HG03196 (cell line): ENCODE measurements at regions not wholly inside any gene's neighbourhood (a gene's known extent, or its start where the extent isn't known, plus 50 kb on each side); places are given as distances from the start of the nearest gene placed in this dataset.

Experiments used
- ATAC-seq: cut with Tn5 transposase; IDR thresholded peaks from one replicate; pipeline ENCODE4 v1.9.1; 2021; ENCODE audit not compliant: unreplicated experiment

DNA sequence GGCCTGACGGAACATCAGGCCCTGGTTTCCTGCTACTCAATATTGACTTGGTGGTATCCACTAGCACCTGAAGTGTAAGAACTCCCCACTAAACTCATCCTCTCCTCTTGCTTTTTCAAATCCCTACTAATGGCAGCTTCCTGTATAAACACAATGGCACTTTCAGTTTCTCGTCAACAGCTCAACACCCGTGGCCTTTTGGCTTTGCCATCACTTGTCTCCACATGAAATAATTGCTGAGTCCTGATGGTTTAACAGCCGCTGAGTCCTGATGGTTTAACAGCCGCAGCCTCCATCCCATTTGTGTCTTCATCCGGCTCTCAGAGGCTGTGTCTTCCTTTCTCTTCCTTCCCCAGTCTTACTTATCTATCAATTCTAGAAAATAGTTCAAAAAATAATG, 261.4 kb upstream of the PITRM1 start:
- no peak for ATAC-seq

DNA sequence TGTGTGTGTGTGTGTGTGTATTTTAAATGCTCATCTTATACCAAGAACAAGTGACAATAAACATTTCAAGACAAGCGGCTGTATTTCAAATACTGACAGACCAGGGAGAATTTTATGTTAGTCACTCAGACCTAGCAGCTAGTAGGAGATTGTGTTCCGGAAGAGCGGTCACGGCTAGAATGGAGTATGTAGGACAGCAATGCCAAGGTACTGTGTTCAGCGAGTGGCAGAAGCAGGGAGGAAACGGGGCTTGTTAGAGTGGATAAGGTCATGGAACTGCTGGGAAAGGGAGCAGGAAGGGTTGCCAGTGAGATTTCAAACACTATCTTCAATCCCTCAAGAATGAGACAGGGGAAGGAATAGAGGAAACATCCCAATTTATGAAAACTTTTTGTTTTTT, 260.5 kb upstream of the PITRM1 start:
- ATAC-seq = no peak

DNA sequence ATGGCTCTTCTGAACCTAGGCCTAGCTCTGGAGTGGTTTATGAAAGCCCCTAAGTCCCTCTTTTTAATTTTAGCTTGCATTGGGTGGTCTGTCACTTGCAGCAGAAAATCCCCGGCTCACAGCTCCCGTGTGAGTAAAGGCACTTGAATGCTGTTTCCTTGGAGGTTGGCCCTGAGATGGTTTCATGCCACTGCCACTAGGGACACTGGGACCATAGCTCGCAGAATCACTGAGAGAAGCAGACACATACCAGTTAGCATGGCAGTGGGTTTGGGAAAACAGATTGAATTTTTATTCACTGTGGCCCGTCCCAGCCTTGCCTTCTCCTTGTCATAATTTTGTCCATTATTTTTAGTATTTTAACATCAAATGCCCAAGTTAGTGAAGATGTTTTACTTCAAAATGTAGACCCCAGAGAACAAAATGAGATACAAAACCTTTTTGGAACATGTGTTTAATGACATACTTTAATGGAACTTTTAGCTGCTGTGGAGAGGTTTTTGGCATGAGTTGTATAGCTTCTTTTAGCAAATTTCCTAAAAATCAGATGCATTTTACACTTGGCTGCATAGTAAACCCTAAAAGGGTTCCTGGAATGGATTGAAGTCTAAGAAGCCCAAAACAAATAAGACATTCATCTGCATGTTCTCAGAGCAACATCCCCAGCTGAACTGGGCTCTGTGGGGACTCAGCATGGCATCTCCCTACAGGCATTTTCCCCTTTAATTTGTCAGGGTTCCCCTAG, 259.7 kb upstream of the PITRM1 start:
- no peak for ATAC-seq

DNA sequence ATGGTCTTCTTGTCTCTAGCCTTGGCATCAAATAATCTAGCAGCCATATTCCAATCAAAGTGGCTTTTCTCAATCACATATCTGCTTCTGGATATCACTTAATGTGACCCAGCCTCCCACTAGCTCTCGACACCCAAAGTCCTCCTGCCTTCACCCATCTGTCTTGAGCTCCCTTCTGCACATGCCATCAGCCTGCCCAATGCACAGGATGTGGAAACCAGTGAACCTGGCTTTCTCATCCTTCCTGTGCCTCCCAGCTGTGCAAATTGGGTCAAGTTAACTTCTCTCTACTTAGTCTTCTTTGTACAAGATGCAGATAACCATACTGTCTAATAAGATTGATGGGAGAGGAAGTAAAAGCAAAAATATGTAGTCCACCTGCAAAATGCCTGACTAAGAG, 257.9 kb upstream of the PITRM1 start:
- no peak for ATAC-seq

DNA sequence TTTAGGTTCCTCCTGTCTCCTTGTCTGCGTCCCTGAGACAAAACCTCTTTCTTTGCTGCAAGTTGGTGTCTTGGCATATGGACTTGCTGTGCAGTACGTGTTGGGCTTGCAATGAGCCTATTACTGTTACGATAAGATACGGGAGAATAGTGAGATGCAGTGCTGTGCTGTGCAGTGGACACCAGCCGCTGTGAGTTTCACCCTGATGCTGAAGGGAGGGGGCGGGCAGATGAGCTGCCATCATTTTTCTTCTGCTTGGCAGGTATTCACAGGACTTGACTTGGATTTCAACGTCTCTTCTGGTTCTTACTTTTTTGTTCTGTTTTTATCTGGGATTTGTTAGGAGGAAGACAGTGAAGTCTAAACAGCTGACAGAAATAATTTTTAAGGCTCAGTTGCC, 257.1 kb upstream of the PITRM1 start:
- no peak for ATAC-seq

DNA sequence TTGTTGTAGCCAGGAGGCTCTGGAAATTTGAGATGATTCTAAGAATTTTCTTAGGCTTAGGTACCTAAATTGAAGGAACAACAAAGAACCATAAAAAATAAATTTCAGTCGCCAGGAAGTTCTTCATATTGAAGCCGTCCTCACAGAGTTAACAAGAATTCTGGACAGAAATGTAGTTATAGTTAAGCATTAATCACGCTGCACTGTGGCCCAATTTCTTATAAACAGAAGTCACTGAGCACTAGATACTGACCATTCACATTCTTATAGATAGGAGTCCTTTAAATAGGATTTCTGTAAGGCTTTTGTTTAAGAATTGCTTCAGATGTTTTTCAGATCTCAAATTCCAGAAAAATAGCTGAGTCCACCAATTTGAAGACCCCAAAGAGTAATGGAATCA, 256.2 kb upstream of the PITRM1 start:
- ATAC-seq = no peak

DNA sequence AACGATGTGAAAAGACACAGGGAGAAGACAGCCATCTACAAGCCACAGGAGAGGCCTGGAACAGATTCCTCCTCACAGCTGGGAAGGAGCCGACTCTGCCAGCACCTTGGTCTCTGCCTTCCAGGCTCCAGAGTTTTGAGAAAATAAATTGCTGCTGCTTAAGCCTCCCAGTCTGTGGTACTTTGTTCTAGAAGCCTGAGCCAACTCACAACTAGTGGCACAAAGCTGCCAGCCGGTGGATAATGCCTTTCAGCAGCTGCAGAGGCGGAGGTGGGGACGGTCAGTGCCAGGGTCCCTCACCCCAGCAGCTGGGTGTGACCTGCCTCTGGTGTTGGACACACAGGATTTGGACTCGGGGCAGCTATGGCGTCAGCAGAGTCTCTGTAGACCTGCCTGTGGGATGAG, 255.4 kb upstream of the PITRM1 start:
- no peak for ATAC-seq

DNA sequence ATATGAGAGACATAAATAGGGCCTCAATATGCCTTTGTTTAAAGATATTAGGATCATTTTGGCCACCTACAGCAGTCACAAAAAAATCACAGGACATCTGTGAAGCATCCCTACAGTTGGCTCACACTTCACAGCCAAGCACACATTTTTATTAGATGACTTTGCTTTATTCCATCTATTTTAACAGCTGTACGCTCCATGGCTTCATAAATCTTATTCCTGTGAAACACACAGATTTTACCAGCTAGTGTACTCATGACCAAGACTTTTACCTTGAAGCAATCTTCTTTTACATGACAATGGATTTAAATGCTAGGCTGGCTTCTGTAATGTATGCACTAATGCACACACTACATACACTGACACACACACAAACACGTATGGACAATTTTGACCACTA, 254.8 kb upstream of the PITRM1 start:
- no peak for ATAC-seq

DNA sequence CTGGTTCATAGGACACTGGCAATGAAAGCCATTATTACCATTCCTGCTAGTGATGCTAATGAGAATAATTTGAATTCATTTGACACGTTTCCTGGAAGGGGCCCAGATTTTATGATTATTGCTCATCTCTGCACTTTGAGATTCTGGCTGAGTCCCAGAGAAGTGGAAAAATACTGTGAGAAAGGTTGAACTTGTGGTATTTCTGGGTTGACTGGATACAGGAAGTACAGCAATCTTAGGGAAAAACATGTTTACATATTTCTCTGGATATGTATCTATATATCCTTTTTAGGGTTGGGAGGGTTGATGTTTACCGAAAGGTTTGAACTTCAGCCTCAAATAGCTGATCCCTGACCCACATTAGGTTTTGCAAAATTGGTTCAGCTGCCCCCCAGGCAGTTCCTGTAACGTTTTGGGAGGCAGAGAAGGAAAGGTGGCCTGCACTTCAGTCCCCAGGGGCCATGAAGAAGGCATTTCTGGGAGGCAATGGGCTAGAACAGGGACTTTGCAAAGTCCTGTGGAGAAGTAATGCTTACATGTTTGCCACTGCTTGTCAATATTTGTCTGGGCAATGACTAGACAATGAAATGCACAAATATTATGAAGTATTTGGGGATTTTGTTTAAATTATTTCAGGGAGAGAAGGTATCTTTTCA, 253.7 kb upstream of the PITRM1 start:
- no peak for ATAC-seq

DNA sequence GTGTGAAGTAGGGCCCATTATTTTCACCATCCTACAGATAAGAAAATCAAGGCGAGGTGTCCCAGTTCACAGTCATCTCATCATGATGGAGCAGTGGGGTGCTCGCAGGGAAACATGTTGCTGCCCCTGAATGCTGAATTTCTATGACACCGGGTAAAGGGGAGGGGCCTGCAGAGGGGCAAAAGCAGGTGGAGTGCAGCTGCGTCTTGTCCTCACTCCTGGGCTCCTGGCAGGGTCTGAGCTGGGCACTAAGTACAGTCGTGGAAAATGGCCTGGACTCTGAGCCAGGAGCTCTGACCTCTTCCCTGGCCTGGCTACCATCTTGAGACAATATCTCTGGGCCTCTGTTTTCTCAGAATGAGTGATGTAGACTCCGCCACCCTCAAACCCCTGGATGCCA, 253.1 kb upstream of the PITRM1 start:
- no peak for ATAC-seq

DNA sequence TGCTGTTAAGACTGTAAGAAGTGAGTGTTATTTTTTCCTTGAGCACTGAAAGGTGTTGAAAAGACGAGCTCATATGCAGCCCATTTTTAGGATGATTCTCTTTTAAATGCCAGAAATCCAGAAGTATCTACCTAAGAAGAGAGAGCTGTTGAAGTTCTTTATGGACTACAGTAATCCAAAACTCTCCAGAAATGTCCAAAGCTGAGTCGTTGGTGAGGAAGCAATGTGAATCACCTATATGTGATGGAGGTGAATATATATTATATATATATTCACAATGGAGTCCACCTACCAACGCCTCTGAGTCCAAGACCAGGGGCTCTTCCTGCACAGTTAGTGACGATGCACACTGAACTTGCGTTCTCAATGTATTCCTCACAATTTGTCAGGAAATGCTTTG, 252.7 kb upstream of the PITRM1 start:
- no peak for ATAC-seq

DNA sequence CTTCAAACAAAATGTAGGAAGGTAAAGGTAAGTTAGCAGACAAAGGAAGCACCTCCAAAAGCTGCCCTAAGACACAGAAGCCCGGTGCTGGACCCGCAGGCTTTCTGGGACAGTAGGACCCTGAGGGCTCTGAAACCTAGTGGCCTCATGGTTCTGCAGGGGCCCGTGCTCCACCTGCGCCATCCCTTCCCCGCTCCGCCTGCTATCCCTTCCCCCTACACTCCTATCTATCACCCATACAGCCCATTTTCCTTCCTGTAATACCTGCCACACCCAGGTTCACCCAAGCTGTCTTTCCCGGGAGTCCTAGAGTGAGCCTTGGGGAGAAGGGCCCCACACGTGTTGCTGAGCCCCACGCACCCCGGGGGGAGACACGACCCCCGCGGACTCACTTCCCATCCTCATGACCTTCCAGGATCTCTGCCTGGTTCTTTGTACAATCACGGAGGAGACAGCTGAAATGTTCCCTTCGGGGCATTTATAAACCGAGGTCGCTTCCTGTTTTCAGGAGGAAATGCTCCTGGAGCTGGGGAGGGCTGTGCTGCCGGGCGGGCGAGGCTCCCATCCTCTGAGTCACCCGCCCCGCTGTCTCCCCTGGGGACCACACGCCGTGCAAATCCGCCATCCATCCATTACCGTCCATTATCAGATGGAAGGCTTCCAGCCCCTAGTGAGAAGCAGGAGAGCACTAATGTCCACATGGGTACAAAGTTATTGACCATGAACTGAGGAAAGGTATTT, 251.7 kb upstream of the PITRM1 start:
- no peak for ATAC-seq

DNA sequence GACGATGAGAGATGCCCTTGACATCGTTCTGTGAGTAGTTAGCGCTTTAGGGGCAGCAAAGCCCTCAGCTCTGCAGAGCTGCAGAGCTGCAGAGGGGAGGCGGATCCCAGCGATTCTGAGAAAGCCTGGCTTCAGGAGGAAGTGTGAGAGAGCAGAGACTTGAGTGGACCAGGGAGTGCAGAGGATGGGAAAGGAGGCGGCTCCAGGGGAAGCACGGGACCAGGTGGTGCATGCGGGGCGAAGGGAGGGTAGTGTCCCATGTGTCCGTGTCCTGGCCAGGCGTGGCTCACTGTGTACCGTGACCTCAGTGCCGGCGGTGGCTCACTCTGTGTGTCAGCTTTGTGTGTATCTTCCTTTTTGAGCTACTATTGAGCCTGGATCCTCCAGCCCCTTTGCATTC, 250.8 kb upstream of the PITRM1 start:
- no peak for ATAC-seq

DNA sequence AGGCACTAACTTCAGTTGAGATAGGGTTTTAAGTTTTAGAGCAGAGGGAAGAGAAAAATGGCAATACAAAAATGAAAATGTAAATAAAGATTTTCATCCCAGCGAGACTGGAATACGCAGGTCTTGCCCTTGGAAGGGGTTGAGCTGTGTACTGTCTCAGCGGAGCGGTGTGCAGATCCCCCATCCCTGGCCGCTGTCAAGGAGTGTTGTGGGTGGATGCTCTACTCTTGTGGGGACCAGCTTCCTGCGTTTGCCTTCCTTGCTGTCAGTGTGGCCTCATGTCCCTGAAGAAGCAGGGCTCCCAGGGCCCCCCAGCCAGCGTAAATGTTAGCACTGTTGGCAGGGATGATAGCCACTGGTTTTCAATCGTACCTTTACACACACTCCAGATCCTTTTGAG, 249.7 kb upstream of the PITRM1 start:
- ATAC-seq = no peak

DNA sequence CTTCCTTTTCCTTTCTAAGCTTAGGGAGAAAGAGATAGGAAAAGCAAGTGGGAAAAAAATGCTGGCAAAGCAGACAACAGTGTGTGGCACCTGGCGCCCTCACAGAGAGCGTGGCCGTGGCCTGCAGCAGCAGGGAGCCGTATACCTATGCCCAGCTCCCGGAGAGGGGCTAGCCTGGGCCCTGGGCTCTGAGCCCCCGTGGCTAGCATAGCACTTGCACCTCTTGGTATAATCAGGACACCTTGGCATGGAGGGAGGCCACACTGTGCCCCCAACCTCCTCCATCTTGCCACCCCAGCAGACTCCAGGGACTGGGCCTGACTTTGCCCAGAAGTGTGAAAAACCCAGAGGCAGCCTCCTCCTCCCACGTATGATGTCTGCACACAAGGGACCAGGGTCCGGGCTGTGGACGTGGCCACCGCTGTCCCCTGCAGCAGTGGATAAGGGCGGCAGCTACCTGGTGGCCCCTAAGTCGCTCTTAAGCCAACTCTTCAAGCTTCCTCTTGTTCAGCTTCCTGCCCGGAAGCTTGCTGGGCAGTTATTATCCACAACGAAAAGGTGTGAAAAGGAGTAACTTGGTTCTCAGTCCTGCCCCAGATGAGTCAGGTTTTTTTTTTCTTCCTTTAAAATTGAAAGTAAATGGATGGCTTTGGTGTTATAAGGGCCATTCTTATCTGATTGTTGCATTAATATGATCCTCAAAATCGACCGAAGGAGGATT, 249.1 kb upstream of the PITRM1 start:
- no peak for ATAC-seq

DNA sequence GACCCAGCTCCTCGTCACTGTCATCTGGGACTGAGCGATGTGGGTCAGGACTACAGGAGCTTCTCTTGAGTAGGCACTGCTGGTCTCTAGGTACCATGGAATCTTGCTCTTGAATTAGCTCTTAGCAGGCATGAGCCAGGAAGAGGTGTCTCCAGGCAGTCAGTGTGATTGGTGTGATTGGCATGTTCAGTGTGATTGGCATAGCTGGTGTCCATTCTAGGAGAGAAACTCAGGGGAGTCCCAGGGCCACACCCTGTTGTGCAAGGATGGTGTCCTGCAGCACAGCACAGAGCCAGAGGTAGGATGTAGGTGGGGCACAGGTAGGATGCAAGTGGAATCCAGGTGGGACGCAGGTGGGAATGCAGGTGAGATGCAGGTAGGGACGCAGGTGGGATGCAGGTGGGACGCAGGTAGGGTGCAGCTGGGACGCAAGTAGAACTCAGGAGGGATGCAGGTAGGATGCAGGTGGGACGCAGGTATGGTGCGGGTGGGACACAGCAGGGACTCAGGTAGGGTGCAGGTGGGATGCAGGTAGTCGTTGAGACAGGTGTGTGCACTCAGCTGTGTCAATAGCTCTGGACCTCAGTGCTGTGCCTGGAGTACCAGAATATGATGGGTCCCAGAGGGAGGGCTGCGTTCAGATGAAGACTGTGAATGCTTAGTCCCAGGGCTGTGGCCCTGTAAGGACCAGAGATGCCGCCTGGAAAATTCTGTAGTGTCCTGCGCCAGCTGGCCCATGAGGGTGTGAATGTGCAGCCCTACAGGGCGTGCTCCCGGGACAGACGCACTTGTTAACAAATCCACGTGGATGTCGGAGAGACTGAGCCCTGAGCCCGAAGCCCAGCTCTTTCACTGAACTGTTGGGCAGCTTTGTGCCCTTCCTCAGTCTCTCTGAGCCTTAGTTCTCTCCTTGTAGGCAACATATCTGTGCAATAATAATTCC, 248.2 kb upstream of the PITRM1 start:
- ATAC-seq = no peak

DNA sequence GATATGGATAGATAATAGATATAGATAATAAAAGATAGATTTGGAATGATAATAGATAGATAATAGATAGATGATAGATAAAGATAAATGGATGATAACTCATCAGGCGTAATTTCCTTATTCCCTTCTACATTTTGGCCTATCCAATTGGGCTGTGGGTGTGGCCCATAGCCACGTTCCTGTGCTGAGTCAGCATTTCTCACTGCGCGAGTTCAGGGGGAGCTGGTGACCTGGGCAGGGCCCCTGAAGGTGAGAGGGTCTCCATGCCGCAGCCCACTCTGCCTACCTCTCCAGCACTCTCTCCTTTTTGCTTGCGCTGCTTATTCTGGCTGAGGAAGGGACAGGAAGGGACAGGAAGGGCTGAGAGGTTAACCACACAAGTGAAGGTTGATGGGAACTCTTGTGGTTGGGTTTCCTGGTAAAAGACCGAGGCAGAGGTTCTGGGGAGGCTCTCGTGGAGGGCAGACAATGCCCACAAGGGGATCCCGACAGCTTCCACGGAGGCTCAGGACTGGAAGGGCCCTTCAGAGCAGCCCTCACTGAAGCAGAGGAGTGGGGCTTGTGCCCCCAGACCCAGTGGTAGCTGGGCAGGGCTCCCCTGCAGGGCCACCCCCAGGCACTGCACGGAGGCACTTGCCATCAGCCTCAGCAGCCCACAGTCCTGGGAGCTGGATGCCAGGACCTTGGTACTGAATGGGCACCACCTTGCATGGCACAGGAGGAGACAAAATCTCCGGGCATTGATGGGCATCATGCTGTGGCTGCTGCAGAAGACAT, 247.3 kb upstream of the PITRM1 start:
- ATAC-seq = no peak

DNA sequence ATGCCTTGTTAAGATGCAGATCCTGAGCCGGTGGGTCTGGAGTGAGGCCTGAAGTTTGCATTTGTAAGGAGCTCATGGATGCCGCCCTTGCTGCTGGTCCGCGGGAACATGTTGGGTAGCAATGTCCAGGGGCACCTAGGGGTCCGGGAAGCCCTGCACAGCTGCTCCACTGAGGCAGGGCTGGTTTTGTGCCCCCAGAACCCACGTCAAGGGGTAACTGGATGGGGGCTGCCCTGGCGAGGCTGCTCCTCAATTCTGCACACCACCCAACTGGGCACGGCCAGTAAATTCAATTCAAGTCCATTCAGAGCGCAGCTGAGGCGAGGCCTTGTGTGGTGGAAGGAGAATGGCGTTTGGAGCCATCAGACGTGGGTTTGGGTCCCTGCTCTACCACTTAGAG, 246.3 kb upstream of the PITRM1 start:
- no peak for ATAC-seq

DNA sequence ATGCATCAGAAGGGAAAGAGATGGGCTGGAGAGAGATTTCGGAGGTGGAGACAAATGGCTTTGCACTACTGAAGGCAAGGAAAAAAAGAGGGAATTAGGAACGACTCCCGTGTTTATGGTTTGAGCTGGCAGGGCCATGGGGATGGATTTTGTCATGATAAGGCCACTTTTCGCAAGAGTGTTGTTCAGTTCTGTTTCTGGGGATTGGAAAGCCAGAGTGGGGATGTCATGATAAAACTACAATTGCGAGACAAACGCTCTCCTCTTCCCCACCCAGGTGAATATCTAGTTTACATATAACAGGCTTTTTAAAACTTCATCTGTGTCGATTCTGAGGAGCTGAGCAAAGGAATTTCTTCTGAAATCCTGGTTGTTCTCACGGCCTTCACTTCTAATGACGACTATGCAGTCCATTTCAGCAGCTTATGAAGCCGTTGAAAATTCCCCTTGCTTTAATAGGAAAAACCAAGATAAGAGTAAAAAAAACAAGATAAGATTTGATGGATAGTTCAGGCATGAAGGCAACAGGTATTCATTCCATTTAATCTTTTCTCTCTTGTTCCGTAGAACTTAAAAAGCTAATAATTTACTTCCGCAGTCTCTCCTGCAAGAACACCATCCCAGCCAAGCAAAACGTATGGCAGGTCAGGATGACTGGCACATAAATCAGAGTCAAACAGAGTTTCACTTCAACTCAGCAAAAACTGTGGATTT, 245.6 kb upstream of the PITRM1 start:
- ATAC-seq = no peak
